Stimulated activated CD8-positive, alpha-beta memory T cell treated with anti-CD3 and anti-CD28 coated beads, Interleukin-12 subunit alpha, Interleukin-12 subunit beta, amount 100 ng/mL, for 1 hour (primary cell): ENCODE measurements at regions not wholly inside any gene's neighbourhood (a gene's known extent, or its start where the extent isn't known, plus 50 kb on each side); places are given as distances from the start of the nearest gene placed in this dataset.

Experiments
- DNase-seq: peaks from one replicate; pipeline ENCODE4 v3.0.0-alpha.2; 2020; ENCODE audit warnings: low read depth

DNA sequence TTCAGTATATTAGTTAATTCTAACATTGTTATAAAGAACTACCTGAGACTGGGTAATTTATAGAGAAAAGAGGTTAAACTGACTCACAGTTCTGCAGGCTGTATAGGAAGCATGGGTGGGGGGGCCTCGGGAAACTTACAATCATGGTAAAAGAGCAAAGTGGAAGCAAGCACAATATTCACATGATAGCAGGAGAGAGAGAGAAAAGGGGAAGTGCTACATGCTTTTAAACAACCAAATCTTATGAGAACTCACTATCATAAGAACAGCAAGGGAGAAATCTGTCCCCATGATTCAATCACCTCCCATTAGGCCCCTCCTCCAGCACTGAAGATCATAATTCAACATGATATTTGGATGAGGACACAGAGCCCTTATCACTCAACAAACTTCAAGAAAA lies 324.9 kb downstream of the ZNF608 start:
- no peak for DNase-seq

DNA sequence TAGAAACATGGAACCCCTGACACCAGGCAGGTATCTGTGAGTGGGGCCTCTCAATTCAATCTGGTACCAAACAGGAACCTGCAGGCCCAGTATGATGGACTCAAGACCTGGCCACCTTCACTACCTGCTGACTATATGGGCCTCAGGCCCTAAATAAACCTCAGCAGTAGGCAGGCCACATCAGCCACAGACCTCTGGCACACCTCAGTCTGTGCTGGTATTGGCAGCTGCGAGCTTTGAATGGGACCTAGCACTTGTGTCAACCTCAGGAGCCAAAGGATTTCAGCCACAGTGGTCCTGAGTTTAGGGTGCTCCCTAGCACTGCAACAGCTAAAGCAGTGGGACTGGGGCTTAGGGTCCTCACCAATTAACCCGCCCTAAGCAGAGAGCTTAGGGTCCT lies 325.5 kb downstream of the ZNF608 start:
- DNase-seq = no peak

DNA sequence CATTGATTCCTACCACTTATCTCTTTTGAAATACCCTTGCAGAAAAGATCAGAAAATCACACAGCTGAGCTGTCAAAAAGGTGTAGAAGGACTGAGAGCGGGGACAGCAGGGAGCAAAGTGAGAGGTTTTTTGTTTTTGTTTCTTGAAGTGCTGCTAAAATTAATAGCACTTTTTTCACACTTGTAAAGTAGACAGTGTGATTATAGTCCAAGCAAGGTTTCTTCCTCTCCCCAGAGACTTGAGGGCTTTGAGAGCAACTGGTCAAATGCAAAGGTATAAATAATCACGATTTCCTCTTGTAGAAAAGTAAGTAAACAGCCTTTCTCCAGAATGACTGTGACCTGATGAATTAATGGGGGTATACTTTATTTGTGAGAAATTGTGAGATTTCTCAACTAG lies 326.9 kb downstream of the ZNF608 start:
- DNase-seq = no peak

DNA sequence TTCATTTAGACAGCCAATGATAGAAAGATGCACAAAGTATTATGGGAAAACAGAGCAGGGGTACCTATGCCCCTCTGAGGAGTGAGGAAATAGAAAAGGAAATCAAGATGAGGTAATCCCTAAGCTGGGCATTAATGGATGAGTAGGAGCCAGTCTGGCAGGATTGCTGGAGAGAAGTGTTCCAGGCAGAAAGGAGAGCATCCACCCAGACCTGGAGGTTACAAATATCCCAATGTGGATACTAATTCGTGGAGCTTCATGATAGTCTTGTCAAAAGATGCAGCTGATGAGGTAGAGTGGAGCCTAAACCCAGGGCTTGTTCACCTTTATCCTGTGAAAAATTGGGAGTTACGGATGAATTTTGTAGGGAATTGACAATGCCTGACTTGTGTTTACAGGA lies 328.0 kb downstream of the ZNF608 start:
- DNase-seq = no peak

DNA sequence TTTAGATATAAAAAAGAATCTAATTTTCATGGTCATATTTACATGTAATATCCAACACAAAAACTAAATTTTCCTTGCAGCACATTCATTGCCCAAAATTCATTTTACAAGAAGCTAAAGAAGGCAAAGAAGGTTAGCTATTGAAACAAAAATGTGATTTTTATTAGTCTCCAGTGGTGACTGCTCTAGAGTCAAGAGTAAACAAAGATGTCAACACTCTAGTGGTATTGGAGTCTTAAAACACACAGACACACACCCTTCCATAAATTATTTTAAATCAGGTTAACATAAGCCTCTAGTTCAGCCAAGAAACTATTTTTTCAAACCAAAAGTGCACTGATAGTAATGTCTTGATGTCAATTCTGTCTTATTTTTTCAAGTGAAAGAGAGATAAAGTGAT lies 329.2 kb downstream of the ZNF608 start:
- DNase-seq = no peak

DNA sequence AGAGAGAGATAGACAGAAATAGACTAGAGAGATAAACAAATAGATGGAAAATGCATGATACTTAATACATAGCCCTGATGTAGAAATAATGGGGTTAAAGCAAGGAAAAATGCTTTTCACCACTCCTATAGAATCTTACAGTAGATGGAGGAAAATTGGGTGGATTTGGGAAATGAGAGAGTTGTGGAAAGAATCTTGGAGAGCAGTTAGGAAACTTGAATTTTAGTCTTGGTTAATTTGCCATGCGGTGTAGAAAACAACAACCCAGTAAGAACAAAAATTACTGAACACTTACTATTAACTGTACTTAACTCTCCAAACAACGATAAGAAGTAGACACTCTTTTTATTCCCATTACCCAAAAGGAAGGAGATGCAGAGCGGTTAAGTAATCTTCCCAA lies 329.8 kb downstream of the ZNF608 start:
- DNase-seq = no peak

DNA sequence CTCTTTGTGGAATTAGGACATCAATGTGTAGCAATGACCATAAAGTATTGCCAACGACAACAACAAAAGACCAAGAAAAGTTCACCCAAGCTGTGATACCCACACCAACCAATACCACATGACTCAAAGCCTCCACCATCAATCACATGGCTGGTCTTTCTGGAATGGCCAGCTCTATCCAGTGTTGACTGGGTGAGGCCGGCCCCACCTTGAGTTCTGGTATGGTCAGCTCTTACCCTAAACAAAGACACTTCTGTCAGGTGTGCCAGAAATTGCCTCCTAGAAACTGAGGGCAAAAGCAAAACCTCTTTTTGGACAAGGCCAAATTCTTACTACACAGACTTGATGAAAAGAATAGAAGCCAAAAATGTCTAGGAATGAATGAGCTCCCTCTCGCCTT lies 331.5 kb downstream of the ZNF608 start:
- no peak for DNase-seq

DNA sequence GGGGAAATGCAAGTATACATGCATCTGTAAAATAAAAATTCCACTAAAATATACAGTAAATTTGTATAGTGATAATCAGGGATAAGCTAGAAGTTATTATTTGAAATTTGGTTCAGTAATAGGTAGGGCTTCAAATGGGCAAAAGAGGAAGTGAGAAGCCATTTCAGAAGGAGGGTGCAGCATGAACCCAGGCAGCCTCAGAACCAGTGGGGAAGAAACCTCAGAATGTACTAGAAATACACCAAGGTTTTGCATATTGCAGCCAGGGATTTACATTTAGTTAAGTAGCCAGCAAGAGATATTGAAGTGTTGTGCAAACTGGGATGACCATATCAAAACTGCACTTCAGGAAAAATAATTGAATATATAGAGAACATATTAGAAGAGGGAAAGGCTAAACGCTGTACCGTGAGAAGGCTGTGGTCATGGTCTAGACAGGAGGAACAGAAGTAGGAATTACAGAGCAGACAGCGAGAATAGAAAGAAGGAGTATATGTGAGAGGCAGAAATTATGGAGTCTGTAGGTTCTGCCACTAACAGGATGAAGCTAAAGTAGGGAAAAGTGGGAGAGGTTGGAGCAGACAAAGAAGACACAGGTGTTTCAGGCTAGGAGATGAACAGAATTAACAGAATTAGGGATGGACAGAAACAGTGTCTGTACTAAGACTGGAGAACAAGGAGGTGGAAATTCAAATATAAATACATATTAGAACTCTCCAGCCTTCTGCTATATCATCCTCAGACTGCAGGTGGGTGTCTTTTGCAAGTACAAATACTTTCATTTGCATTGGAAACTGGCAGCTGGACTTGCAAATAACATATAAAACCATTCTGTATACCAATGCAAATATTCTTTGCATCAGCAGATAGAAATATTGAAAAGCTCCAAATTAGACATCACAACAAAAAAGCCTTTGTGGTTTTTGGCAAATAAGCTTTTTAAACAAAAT lies 335.6 kb downstream of the ZNF608 start:
- DNase-seq = no peak

DNA sequence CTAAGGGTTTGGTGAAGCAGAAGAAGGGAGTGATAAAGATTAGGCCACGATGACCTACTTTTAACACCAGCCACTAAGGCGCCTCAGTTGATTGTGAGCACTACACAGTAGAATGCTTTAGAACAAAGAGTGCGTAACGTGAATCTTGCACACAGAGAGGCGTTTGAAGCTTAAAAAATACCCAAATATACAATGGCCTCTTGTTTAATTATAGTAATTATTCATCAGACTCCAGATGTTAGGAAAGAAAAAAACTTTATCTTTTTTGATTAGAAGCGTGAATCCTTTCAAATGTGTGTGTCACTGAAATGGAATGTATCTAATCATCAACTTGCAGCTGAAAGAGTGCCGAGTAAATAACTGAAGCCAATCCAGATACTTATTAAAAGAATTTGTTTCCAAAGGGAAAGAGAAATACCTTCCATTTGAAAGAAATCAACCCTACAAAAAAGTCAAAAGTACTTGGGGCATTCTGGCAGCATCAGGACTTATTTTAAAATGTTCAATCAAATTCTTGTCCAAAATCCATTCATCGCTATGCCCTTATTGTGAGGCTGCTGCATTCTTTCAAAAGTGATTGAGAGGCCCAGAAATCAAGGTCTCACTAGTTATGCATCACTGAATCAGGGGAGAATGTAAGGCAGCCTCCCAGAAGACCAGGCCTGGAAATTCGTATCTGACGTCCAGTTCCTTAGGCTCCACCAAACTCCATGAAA lies 337.5 kb downstream of the ZNF608 start:
- no peak for DNase-seq

DNA sequence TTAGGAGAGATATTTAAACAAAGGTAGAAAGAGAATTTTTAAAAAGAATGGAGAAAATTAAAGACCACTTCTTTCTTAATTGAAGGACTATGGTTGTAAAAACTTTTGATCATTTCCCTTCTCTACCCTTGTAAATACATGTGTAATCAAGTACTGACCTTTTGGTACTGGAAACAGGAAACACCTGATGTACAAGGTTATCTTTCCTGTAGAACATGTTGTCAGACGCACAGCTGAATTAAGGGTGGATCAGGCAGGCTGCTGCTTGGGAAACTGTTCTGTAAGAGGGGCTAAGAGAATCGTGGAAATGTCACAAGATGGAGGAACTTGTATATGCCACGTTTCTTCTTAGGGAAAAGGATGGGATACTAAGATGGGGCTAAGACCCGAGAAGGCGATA lies 341.6 kb downstream of the ZNF608 start:
- no peak for DNase-seq

DNA sequence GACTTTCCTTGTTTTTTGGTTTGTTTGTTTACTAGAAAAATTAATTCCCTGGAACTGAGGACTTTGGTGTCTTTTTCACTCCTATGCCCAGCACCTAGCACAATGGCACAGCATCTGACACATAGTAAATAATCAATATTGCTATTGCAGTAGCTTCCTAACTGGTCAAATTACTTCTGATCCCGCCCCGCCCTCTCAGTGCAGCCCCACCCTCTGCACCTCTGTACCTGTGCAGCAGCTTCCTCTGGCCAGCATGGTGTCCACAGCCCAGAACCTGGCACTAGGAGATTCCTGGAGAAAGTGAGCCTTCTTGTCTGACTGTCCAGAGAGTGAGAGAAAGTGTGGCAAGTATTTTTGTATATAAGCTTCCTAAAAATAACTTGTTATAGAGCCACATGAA lies 343.2 kb downstream of the ZNF608 start:
- no peak for DNase-seq

DNA sequence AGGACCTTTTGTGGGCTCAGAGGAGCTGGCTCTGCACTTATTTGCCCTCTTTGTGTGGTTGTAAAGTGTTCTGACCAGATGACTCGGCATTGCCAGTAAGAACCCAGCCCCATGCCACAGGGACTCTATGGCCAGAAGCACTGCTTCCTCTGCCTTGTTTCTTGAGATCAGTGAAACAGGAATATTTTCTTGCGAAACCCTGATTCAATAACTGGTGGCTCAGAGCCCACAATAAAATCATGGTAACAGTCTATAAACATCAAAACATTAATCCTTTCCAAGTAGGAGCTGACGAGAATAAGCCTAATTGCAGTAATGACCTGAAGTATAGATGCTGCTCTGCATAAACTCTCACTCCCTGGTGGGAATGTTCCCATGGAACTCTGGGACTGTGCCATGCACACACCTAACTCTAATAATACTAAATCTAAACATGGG lies 344.3 kb downstream of the ZNF608 start:
- DNase-seq = no peak

DNA sequence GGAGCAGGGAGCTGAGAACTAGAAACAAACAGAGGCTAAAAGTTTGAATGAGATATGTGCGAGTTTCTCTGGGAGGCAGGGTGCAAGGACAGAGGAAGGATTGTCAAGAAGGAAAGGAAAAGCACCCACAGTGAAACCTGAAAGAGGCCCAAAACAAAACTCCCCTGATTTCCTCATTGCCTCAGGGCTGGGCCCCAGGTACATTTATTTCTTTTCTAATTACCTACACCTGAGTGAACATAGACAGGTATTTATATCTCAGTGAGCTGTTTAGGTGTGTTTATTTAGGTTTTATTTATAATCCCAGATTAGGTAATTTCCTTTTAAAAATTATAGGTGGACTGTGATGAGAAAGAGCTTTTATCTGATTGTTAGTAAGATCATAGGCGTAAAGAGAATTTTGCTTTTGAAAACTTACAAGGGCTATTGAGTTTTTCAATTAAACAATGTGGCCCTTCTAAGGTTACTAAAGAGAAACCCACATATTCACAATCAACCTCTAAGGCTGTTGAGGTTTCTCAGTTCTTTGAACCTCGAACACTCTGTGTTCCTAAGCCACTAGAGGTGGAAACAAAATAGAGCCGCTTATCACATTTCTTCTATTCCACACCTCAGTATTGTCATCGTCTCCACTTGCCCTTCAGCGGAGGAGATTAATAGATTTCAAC lies 344.8 kb downstream of the ZNF608 start:
- no peak for DNase-seq

DNA sequence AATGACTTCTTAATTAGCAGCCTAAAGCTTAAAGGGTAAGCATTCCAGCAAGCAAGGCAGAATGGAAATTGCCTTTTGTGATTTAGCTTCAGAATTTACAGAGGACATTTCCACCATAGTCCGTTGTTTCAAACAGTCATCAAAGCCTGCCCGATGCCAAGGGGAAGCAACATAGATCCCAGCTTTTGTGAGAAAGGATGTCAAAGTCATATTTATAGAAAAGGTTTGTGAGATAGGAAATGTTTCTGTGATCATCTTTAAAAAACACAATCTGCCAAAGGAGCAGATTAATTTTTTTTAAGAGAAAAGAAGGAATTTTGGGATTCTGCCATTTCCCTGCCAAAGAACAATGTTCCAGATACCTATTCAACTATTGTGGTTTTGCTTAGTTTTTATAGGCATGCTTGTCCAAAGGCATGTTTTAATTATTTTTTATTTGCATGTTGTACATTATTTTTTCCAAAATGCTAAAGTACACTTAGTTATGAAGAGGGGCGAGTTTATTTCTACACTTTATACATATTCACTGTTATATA lies 346.9 kb downstream of the ZNF608 start:
- no peak for DNase-seq

DNA sequence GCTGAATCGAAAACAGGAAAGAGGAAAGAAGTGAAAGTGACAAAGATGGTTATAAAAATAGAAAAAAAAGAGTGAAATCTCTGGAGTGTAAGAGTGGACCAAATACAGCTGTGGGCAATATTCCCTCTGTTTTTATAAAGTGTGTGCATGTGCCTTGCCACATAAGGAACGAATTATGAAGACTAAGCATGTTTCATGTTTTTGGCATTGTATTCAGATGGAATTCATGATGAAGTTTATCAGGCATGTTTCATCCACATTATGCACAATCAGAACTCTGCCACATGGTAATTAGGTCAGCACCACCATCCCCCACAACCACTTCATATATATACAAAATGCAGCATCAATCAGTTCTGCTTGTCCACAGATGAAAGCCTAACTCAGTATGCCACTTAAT lies 348.0 kb downstream of the ZNF608 start:
- DNase-seq = no peak

DNA sequence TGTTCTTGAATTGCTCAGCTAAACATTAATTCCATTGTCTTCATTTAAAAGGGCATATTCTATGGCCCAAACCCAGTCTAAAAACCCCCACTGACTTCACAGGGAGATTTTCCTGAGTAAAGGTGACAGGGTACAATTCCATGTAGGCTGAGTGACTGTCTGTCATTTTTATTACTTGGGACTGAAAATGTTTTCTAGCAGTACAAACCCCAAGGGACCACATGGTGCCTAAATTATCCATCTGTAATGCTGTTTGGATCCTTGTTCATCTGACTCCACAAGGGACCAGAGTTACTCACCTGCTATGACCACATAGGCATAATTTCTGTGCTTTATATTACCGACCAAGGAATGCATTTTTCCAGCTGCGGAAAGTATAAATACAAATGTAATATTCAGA lies 349.1 kb downstream of the ZNF608 start:
- no peak for DNase-seq

DNA sequence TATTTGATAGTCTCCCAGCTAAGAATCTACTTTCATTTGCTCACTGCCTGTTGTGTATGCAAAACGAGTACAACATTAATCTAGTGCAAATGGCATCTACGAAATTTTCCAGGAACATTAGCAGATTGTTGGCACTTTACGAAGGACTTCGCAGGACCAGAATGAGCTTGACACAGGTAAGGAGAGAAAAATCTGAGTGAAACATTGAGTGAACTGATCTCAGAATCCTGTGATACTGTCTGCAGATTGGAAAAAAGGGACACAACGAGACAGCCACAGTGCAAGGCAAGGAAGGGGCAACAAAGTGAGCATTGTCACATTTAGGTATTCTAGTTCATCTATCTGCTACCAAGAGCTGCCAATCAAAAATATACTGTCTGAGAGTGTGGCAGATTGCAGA lies 350.5 kb downstream of the ZNF608 start:
- DNase-seq = no peak

DNA sequence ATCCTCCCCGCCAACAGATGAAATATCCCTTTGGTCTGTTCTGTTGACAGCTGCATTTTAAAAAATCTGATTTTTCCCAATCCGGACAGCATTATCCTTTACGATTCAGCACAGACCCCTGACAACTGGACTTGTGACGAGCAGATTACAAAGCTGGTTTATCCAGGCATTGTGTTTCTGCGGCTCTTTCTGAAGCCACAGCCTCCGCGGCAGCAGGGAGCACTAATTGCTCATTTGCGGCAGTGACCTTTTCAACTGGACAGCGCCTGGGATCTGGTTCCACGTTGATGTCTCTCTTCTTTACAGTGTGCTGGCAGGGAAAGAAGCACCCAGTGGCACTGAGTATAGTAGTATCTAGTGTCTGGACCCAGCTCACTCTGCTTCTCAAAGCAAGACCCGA lies 351.2 kb downstream of the ZNF608 start:
- DNase-seq = no peak

DNA sequence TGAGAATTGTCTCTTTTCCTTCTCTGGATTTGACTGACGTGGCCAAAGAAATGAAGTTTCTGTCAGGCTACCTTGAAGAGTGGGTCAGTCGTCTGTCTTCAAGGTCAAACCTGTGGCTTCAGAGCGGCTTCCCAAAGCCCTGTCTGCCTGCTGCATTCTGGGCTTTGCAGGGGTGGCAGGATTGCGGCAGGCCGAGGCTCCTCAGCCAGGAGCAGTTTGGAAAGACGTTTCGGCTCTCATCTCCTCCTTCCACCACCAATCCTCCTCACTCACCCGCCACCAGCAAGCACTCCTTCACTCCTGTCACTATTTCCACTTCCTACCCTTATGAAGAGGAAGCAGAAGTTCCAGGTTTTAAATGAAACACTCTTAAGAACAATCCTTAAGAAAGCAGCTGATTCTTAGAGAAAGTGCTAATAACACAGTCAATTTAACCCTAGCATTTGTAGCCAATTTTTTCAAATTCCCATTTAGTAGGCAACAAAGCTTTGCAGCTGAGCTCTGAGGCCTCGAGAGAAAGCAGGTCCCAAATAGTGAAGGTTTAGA lies 351.7 kb downstream of the ZNF608 start:
- no peak for DNase-seq

DNA sequence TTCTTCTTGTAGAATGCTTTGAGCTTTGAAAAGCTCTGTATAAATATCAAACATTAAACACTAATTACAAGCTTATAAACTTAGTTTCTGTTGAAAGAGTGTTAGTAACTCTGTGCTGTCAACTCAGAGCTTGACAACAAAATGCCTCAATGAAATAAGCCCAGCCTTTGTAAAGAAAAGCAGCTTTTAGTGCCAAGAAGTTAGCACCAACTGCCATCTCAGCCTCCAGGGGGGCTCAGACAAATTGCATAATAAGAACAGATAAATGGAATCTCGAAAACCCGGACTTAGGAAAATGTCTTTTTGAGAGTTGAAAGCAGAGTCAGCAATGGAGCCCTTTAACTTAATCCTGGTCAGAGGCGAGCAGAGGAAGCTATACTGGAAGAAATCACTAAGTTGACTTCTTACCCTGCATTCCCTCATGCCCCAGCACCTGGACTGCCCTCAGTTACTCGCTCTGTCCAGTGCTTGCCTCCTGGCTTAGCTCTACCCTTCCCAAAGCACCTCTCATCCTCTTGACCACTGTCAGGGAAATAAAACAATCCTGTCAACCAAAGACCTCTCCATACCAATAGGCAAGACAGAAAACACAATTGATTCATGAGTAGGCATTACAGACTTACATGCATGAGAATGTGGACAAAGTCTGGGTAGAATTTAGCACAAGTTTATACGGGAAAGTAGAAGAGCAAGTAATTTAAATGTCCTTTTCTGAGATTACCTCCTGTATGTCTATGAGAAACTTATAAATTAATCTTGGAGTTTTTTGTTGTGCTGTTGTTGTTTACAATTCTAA lies 352.7 kb downstream of the ZNF608 start:
- no peak for DNase-seq

DNA sequence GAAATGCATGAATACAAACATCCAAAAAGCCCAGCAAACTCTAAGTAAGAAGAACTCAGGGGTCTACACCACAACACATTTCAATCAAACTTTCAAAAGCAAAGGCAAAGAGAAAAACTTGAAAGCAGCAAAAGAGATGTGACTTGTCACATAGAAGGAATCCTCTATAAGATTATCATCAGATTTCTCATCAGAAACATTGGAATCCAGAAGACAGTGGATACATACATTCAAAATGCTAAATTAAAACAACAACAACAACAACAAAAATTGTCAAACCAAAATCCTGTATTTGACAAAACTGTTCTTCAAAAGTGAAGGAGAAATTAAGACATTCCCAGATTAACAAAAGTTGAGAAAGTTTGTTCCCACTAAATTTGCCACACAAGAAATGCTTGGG lies 362.7 kb downstream of the ZNF608 start:
- no peak for DNase-seq

DNA sequence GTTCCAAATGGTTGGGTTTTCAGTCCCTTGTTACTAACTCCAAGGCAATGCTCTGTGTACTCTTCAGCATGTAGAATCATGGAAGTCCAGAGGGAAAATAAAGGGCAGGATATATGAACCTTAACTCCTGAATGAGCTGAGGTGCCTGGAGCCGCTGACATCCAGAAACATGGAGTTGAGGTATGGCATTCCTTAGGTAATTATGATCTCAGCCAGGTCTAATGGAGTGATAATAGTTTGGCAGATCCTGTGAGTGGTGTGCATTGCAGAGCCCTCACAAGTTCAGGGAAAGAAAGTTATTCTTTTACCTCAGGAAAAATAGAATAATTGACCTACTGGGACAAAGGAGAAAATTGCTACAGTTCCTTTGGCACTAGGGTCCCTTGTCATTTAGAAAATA lies 369.1 kb downstream of the ZNF608 start:
- DNase-seq = no peak
